Activated gamma-delta T cell treated with Interleukin-2 at 50 U/mL for 16 hours (primary cell): ENCODE measurements at regions not wholly inside any gene's neighbourhood (a gene's known extent, or its start where the extent isn't known, plus 50 kb on each side); places are given as distances from the start of the nearest gene placed in this dataset.
"Not testable (repeated sequence)": the region's sequence is repeated elsewhere in the genome, so short reads cannot be mapped to it uniquely, and the experiment has no call there.

Experiments used
- DNase-seq: peaks from one replicate; pipeline ENCODE4 v3.0.0-alpha.2; 2020

- not testable (repeated sequence) for DNase-seq
Observed at GRCh38 chr5:20759459-20759858, 771.5 kb upstream of the CDH18 start.

DNA sequence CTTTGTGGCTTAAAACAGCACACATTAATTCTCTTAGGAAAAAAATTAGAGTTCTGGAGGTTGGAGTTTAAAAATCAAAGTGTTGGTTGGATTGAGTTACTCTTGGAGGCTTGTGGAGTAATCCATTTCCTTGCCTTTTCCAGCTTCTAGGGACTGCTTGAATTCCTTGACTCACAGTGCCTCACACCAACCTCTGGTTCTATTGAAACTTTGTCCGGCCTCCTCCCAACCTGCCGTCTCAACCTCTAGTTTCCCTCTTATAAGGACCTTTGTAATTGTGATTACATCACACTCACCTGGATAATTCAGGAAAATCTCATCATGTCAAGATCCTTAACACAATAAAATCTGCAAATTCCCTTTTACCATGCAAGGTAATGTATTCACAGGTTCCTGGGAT, 764.2 kb upstream of the CDH18 start:
- DNase-seq = not testable (repeated sequence)

DNA sequence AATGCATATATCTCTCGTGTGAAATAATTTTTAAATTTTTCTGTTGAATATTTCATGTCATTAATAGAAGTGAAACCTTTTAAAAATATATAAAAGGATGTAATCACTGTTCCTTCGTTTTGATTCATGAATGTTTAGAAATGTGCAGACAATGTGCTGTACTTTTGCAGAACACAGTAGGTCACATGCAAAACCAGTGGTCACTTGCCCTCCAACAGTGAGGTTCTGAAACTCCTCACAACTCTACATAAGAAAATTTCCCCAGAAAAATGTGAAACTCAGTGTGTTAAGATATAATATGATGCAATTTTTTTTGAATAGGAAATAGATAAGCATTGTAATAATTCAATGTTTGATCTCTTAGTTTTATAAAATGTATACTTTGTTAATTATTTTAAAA, 747.7 kb upstream of the CDH18 start:
- DNase-seq = not testable (repeated sequence)

GRCh38 chr5:20732223-20732622, 744.2 kb upstream of the CDH18 start:
- not testable (repeated sequence) for DNase-seq

DNA sequence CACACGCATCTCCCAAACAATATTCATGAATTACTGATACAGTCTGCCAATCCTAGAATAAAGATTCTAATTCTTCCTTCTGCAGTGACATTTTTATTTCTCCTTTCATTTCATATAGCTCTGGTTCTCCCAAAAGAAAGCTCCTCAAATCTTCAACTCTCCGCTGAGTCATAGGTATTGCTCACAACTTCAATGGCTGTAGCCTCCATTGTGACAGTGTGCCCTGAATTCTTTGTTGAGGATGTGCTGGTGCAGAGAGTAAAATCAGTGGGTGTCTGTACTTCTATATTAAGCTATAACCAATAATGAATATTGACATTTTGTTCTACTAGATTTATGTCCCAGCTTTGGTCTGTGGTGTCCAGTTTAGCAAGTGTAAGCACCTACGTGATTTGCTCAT, 733.3 kb upstream of the CDH18 start:
- not testable (repeated sequence) for DNase-seq

DNA sequence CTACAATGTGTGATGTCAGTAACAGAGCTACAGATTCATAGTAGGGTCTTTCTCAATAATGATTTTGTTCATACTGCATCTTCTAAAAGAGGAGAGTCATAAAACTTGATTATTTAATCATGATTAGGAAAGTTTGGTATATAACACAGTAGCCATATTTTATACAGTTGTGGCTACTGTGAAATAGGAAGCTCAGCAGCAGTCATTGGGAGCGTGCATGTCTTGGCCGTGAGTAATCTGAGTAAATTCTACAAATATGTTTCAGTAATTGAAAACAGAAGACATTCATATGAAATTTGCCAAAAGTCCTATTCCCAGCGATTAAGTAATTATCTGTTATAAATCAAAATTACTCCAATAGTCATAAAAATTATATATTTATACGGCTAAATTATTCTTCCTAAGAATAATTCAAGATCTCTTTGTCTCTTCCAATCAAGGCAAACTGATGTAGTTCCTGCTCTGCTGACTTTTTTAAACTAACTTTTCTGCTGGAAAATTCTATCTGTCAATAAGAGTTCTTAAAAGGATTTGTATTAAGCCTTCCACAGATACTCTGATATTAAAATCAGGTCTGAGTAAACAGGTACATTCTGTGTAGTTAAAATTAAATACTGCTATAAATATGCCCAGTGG, 723.6 kb upstream of the CDH18 start:
- DNase-seq = not testable (repeated sequence)

GRCh38 chr5:20707634-20708033, 719.6 kb upstream of the CDH18 start:
- DNase-seq = not testable (repeated sequence)

GRCh38 chr5:20694121-20694520, 706.1 kb upstream of the CDH18 start:
- no peak for DNase-seq

DNA sequence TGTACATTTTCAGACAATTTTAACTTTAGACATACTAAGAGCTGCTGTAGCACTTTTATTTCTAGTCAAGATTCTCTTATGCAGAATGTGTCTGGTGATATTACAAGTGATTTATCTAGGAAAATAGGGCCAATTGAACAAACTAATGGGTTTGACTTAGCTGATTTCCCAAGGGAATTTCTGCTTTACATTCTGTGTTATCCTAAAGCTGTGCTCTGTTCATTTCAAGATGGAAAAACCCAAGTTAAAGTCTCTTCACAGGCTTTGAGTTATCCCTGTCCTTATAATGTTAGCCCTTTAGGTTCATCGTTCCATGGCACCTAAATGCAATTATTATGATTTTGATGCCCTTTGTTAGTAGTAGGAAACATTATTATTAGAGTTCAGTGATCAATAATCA, 704.9 kb upstream of the CDH18 start:
- no peak for DNase-seq

DNA sequence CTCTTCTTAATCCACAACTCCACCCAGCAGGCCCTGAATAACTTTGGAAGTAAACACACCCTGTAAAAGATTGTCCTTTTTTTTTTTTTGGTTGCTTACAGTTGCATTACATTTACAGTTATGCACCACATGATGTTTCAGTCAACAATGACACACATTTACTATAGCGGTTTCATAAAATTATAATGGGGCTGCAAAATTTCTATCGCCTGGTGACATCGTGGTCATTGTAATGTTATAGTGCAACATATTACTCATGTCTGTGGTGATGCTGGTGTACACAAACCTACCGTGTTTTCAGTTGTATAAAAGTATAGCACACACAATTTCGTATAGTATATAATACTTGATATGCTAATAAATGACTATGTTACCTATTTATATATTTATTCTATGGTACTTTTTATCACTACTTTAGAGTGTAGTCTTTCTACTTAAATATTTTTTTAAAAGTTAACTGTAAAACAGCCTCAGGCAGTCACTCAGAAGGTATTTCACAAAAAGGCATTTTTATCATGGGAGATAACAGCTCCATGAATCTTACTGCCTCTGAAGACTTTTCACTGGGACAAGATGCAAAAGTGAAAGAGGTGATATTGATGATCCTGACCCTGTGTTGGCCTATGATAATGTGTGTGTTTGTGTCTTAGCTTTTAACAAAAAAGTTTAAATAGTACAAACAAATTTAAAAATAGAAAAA, 695.4 kb upstream of the CDH18 start:
- no peak for DNase-seq

DNA sequence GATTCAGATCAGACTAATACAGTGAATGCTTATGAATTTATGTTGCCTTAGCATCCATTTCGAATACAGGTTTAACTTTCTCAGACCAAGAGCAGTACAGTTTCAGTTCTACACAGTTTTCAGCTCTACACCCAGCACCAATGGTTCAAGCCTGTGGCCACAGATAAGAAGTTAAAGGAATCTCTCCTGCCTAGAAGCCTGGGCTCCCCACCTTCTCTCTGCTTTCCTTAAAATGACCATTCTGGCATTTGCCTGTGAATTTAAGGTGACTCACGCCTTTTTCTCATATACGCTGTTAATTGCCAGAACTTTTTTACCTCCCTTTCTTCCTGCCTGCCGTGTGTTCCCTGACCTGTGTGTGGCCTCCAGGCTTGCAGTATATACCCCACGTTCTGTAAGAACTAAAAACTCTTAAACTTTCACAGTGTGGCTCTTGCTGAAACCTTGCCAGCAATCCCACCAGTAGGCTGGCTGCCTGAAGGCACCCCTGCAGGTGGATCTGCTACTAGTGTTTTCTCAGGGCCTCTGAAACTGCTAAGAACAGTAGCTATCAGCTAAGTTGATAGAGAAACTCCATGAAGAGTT, 692.8 kb upstream of the CDH18 start:
- DNase-seq = no peak

GRCh38 chr5:20678814-20679298, 690.9 kb upstream of the CDH18 start:
- DNase-seq = no peak

GRCh38 chr5:20678386-20678785, 690.4 kb upstream of the CDH18 start:
- DNase-seq = no peak

GRCh38 chr5:20660588-20660987, 672.6 kb upstream of the CDH18 start:
- DNase-seq = no peak

GRCh38 chr5:20656262-20656661, 668.3 kb upstream of the CDH18 start:
- DNase-seq = no peak

DNA sequence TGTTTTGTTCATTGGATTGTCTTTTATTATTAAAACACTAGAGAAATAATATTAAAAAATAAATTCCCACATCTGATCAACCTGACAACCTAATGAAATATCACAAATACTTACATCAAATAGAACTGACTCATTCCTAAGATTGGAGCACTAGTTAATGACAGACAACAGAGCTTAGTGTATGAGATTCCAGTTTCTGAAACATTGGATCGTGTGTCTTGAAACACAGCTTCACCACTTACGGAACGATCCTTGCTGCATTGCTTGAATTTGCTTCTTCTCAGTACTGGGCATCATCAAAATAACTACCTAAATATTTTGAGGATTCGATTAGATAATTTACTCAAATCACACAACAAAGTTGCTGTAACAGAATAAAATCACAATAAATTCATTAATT, 667.2 kb upstream of the CDH18 start:
- DNase-seq = no peak

- DNase-seq = no peak
Observed at GRCh38 chr5:20654746-20655145, 666.7 kb upstream of the CDH18 start.

- no peak for DNase-seq
Observed at GRCh38 chr5:20654033-20654432, 666.0 kb upstream of the CDH18 start.

- no peak for DNase-seq
Observed at GRCh38 chr5:20649966-20650365, 662.0 kb upstream of the CDH18 start.

DNA sequence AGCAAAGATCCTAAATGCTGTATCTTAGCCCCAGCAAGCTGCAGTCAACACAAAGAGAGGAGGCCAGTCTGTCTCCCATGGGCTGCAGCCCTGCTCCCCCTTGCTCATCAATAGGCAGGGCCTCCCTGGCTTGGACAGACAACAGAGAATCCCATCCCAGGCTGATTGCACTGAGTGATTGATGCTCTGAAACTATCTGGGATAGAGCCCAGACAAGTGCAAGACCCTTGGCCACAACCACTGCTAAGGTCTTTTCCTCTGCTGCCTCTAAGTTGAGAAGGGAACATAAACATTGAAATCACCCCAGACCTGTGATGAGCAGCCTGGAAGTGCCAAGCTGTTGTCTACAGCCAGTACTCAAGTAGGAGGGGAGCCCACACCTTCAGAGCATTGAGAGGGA, 661.0 kb upstream of the CDH18 start:
- DNase-seq = no peak

- DNase-seq = no peak
Observed at GRCh38 chr5:20636686-20637085, 648.7 kb upstream of the CDH18 start.

DNA sequence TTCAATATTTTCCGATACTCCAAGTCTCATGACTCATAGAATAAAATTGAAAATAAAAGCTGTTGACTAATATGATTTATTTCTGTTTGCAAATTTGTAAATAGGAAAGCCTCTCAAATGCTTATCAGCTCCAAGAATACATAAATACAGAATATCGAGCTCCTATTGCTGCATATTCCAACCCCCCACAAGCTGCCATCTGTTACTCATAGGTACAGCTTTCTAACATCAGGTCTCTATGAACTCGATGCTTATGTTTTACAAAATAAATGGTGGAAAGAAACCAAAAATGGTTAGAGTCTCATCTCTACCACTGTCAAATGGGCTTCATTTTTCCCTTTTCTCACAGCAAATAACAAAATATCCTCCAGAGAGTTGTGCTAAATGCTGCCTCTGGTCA, 631.6 kb upstream of the CDH18 start:
- no peak for DNase-seq

DNA sequence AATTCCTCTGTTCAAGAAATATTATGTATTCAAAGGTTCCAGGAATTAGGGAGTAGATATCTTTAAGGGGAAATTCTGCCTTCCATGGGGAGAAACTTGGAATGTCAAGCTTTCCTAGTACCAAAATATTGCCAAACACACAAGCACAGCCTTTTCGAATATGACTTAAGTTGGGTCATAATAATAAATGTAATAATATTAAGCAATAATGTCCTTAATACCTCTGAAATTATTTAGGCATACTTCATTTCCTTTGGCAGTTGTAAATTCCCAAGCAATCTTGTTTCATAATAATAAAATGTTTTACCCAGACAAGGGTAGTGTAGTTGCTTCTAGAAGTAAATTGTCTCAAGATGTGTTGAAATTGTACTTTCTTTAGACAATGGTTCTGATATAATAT, 630.3 kb upstream of the CDH18 start:
- no peak for DNase-seq

DNA sequence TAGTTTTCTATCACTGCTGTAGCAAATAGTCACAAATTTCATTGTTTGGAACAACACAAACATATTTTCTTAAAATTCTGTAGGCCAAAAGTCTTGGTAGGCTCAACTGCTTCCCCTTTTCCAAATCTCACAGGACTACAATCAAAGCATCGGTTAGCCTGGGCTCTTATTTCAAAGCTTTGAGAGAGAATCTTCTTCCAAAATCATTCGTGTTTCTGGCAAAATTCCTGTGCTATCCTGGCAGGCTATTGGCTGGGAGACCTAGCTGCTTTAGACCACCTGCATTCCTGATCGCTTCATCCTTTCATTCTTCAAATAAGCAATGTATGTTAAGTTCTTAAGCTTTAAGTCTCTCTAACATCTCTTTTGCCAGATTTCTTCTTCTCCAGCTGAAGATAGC, 629.8 kb upstream of the CDH18 start:
- DNase-seq = no peak
